ENCODE measurements at regions not wholly inside any gene's neighbourhood (a gene's known extent, or its start where the extent isn't known, plus 50 kb on each side); places are given as distances from the start of the nearest gene placed in this dataset.

DNA sequence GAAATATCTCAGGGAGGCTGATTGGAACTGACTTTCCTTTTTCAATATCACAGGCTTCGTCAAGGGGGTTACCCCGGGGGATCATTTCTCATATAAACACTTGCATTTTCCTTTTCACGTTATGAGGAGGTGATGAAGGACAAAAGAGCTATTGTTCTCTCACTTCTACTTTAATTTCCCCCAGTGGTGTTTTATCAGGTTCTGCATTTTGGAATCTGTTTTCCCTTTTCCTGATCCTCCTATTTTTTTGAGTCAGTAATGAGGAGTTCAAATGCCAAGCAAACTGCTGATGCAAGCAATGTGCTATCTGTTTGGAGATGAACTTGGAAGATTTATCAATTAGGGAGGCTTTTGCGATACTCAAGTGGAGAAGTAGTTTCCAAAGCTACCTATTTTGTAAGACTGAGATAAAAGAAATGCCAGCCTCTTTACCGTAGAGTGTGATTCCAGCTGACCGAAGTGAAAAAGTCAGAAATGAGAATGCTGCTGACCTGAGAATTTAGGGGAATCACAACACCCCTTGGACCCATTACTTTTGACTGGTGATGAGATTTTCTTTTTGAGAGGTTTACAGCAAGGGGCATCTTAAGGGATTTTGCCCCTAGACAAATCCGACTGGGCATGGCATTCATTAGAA, 556.0 kb downstream of the RNF144A start:
- Histone ChIP-seq H3K27me3 (ENCODE audit: control insufficient read depth, insufficient read depth, low read length) (no peaks in the 10 kb centered on the region), H2AFZ (no peak overlapping the region), H3K79me2 (no peaks in the 10 kb centered on the region), H3K27ac (no peak overlapping the region), H3K9ac (no peak overlapping the region), H3K4me3 (ENCODE audit: low read depth, low read length) (no peak overlapping the region), H3K36me3 (ENCODE audit: control insufficient read depth, insufficient read depth, low read length) (no peaks in the 10 kb centered on the region), H3K9me3 (ENCODE audit: control insufficient read depth, low read length) (no peaks in the 10 kb centered on the region), H3K4me2 (ENCODE audit: low read length) (no peak overlapping the region), H3K4me1 (no peaks in the 10 kb centered on the region)
- TF ChIP-seq, protein P1, sequence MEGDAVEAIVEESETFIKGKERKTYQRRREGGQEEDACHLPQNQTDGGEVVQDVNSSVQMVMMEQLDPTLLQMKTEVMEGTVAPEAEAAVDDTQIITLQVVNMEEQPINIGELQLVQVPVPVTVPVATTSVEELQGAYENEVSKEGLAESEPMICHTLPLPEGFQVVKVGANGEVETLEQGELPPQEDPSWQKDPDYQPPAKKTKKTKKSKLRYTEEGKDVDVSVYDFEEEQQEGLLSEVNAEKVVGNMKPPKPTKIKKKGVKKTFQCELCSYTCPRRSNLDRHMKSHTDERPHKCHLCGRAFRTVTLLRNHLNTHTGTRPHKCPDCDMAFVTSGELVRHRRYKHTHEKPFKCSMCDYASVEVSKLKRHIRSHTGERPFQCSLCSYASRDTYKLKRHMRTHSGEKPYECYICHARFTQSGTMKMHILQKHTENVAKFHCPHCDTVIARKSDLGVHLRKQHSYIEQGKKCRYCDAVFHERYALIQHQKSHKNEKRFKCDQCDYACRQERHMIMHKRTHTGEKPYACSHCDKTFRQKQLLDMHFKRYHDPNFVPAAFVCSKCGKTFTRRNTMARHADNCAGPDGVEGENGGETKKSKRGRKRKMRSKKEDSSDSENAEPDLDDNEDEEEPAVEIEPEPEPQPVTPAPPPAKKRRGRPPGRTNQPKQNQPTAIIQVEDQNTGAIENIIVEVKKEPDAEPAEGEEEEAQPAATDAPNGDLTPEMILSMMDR (IDR thresholded peaks at IDR 0.05): no peak

DNA sequence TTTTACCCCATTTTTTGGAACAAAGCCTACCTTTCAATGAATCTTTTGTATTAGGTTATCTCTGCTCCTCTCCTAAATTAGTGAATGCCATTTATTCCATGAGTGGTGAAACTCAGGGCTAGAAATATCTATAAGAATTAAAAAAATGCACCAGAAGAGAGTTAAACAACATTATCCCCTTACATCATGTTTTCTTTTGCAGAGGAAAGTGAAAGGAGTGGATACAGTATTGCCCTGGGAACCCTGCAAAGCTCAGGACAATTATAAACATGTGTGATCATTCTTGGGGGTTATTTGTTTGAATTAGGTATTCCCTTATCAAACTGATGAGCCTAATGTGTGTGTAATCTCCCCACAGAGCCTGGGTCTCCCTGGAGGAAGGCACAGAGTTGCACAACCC, 559.2 kb downstream of the RNF144A start:
- TF ChIP-seq, protein P1 (IDR thresholded peaks at IDR 0.05): no peak
- Histone ChIP-seq H3K4me3 (ENCODE audit: low read depth, low read length) (no peak overlapping the region), H3K9ac (no peak overlapping the region), H3K27ac (no peak overlapping the region), H3K4me2 (ENCODE audit: low read length) (no peak overlapping the region), H2AFZ (no peak overlapping the region), H3K9me3 (ENCODE audit: control insufficient read depth, low read length) (no peaks in the 10 kb centered on the region), H3K79me2 (no peaks in the 10 kb centered on the region), H3K27me3 (ENCODE audit: control insufficient read depth, insufficient read depth, low read length) (no peaks in the 10 kb centered on the region), H3K36me3 (ENCODE audit: control insufficient read depth, insufficient read depth, low read length) (no peaks in the 10 kb centered on the region), H3K4me1 (no peaks in the 10 kb centered on the region)

DNA sequence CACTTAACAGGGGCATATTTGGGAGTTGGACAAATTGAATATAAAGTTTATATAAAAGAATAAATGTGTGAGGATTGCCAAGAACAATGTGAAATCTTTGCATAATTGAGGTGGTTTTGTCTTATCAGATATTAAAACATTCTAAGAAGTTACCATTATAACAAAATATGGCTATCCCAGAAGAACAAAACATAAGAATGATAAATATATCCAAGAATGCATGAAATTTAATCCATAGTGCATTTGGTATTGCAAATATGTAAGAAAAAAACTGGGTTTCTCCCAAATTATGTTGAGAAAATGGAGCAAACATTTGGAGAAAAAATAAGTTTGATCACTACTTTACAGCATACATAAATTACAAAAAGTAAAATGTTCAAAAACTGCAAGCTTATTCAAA, 562.4 kb downstream of the RNF144A start:
- TF ChIP-seq, protein P1 (IDR thresholded peaks at IDR 0.05): no peak
- no peak overlapping the region for H3K4me3 ChIP-seq (ENCODE audit: low read depth, low read length)
- no peak overlapping the region for H2AFZ ChIP-seq
- H3K27ac ChIP-seq: no peak overlapping the region
- H3K79me2 ChIP-seq: no peaks in the 10 kb centered on the region
- H3K4me2 ChIP-seq (ENCODE audit: low read length): no peak overlapping the region
- no peaks in the 10 kb centered on the region for H3K27me3 ChIP-seq (ENCODE audit: control insufficient read depth, insufficient read depth, low read length)
- no peaks in the 10 kb centered on the region for H3K9me3 ChIP-seq (ENCODE audit: control insufficient read depth, low read length)
- H3K36me3 ChIP-seq (ENCODE audit: control insufficient read depth, insufficient read depth, low read length): no peaks in the 10 kb centered on the region
- no peak overlapping the region for H3K9ac ChIP-seq
- H3K4me1 ChIP-seq: no peaks in the 10 kb centered on the region

DNA sequence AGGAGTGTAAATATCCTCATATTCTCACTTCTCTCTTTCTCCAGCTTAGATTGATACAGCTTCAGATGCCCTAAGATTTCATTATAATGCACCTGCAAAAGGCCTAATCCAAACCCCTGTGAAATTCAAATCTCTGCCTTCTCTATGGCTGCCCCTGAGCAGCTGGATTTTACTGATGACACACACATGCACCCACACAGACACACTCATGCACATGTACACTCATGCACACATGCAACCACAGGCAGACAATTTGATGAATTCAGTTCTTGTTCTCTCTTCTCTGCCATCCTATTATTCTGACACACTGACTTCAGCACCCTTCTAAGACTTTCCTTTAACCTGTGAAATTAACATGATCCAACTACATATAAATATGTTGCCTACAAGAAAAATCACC, 563.2 kb downstream of the RNF144A start:
- H3K27me3 ChIP-seq (ENCODE audit: control insufficient read depth, insufficient read depth, low read length): no peaks in the 10 kb centered on the region
- H3K27ac ChIP-seq: no peak overlapping the region
- H3K4me3 ChIP-seq (ENCODE audit: low read depth, low read length): no peak overlapping the region
- H2AFZ ChIP-seq: no peak overlapping the region
- no peak overlapping the region for H3K9ac ChIP-seq
- H3K9me3 ChIP-seq (ENCODE audit: control insufficient read depth, low read length): no peaks in the 10 kb centered on the region
- no peak overlapping the region for H3K4me2 ChIP-seq (ENCODE audit: low read length)
- no peaks in the 10 kb centered on the region for H3K4me1 ChIP-seq
- H3K36me3 ChIP-seq (ENCODE audit: control insufficient read depth, insufficient read depth, low read length): no peaks in the 10 kb centered on the region
- no peaks in the 10 kb centered on the region for H3K79me2 ChIP-seq
- TF ChIP-seq, protein P1 (IDR thresholded peaks at IDR 0.05): no peak

DNA sequence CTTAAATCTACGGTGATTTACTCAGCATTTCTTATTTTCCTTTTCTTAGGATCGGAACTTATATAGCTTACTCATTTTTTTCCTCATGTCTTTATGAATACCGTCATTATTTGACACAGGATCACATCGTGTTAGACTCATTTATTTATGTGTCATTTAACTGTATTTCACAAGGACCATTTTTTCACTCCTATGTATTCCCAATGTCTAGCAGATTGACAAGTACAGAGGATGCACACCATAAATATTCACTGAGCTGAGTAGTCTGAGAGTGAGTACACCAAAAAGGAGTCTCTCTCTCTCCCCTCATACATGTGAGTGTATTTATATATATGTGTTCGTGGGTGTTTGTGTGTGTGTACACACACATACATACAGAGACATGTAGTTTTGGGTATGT, 573.5 kb downstream of the RNF144A start:
- H3K9me3 ChIP-seq (ENCODE audit: control insufficient read depth, low read length): no peaks in the 10 kb centered on the region
- no peak overlapping the region for H3K4me3 ChIP-seq (ENCODE audit: low read depth, low read length)

More for the DNA sequence above, 573.5 kb downstream of the RNF144A start:
- H3K27me3 ChIP-seq (ENCODE audit: control insufficient read depth, insufficient read depth, low read length): no peaks in the 10 kb centered on the region
- TF ChIP-seq, protein P1 (IDR thresholded peaks at IDR 0.05): no peak
- no peak overlapping the region for H2AFZ ChIP-seq
- H3K4me1 ChIP-seq: no peaks in the 10 kb centered on the region
- H3K79me2 ChIP-seq: no peaks in the 10 kb centered on the region
- H3K4me2 ChIP-seq (ENCODE audit: low read length): no peak overlapping the region
- no peak overlapping the region for H3K9ac ChIP-seq
- H3K36me3 ChIP-seq (ENCODE audit: control insufficient read depth, insufficient read depth, low read length): no peaks in the 10 kb centered on the region
- no peak overlapping the region for H3K27ac ChIP-seq

Measured in parathyroid adenoma (tissue), 2 donors.